H9 (cell line): ENCODE measurements at regions not wholly inside any gene's neighbourhood (a gene's known extent, or its start where the extent isn't known, plus 50 kb on each side); places are given as distances from the start of the nearest gene placed in this dataset.

Experiments used
- DNase-seq: peaks from one replicate; pipeline ENCODE4 v3.0.0-alpha.2; 2017
- H2AFZ ChIP-seq: one replicate; pipeline ENCODE4 v1.6.1; 2013; ENCODE audit warnings: mild to moderate bottlenecking, low read length, control low read depth, moderate library complexity
- H2AK5ac ChIP-seq: 2 replicates; pipeline ENCODE4 v1.6.1; 2013; ENCODE audit warnings: low read length, control low read depth, mixed read lengths; ENCODE audit not compliant: insufficient read length
- H2BK120ac ChIP-seq: one replicate; pipeline ENCODE4 v1.6.1; 2013; ENCODE audit warnings: low read depth, mild to moderate bottlenecking, low read length, control low read depth, inconsistent platforms; ENCODE audit not compliant: poor library complexity, severe bottlenecking
- H2BK12ac ChIP-seq: 2 replicates; pipeline ENCODE4 v1.6.1; 2013; ENCODE audit warnings: low read length, control low read depth, mixed read lengths, low read depth; ENCODE audit not compliant: insufficient read length
- H2BK15ac ChIP-seq: 2 replicates; pipeline ENCODE4 v1.6.1; 2013; ENCODE audit warnings: low read depth, low read length, control low read depth
- H2BK20ac ChIP-seq: one replicate; pipeline ENCODE4 v1.6.1; 2013; ENCODE audit warnings: low read depth, mild to moderate bottlenecking, low read length, control low read depth, inconsistent platforms; ENCODE audit not compliant: poor library complexity, severe bottlenecking
- H2BK5ac ChIP-seq: 2 replicates; pipeline ENCODE4 v1.6.1; 2013; ENCODE audit warnings: low read length, control low read depth, mixed read lengths; ENCODE audit not compliant: insufficient read length
- H3K14ac ChIP-seq: 2 replicates; pipeline ENCODE4 v1.6.1; 2013; ENCODE audit warnings: low read length, control low read depth; ENCODE audit not compliant: insufficient read depth
- H3K18ac ChIP-seq: 2 replicates; pipeline ENCODE4 v1.6.1; 2013; ENCODE audit warnings: low read depth, mild to moderate bottlenecking, mixed read lengths, low read length, control low read depth; ENCODE audit not compliant: insufficient read length
- H3K23ac ChIP-seq: 2 replicates; pipeline ENCODE4 v1.6.1; 2013; ENCODE audit warnings: low read length, control low read depth, mixed read lengths, low read depth; ENCODE audit not compliant: insufficient read length
- H3K23me2 ChIP-seq: 2 replicates; pipeline ENCODE4 v1.6.1; 2013; ENCODE audit warnings: low read depth, mild to moderate bottlenecking, mixed read lengths, low read length, control low read depth; ENCODE audit not compliant: insufficient read length, poor library complexity, severe bottlenecking
- H3K27ac ChIP-seq: 2 replicates; pipeline ENCODE4 v1.5.1; 2013; ENCODE audit warnings: low read length, control low read depth, mixed read lengths, low read depth; ENCODE audit not compliant: insufficient read length
- H3K27me3 ChIP-seq: 2 replicates; pipeline ENCODE4 v1.6.1; 2013; ENCODE audit warnings: low read length, control low read depth, inconsistent platforms; ENCODE audit not compliant: insufficient read depth
- H3K4ac ChIP-seq: 2 replicates; pipeline ENCODE4 v1.6.1; 2013; ENCODE audit warnings: low read depth, mild to moderate bottlenecking, control low read depth, inconsistent platforms, low read length, moderate library complexity
- H3K4me1 ChIP-seq: 2 replicates; pipeline ENCODE4 v1.6.1; 2013; ENCODE audit warnings: low read length, control low read depth, inconsistent platforms; ENCODE audit not compliant: insufficient read depth
- H3K4me2 ChIP-seq: 2 replicates; pipeline ENCODE4 v1.6.1; 2013; ENCODE audit warnings: low read length, control low read depth, mixed read lengths; ENCODE audit not compliant: insufficient read length, insufficient read depth
- H3K56ac ChIP-seq: 2 replicates; pipeline ENCODE4 v1.6.1; 2013; ENCODE audit warnings: low read depth, mild to moderate bottlenecking, mixed read lengths, low read length, control low read depth; ENCODE audit not compliant: insufficient read length
- H3K79me1 ChIP-seq: 2 replicates; pipeline ENCODE4 v1.6.1; 2013; ENCODE audit warnings: low read depth, mild to moderate bottlenecking, moderate library complexity, low read length, control low read depth, inconsistent platforms; ENCODE audit not compliant: insufficient read depth, poor library complexity, severe bottlenecking
- H3K79me2 ChIP-seq: 2 replicates; pipeline ENCODE4 v1.6.1; 2013; ENCODE audit warnings: low read length, control low read depth, inconsistent platforms; ENCODE audit not compliant: insufficient read depth
- H3K9ac ChIP-seq: 2 replicates; pipeline ENCODE4 v1.6.1; 2013; ENCODE audit warnings: low read length, control low read depth, mixed read lengths; ENCODE audit not compliant: insufficient read length; ENCODE audit errors: extremely low read depth
- H3K9me3 ChIP-seq: one replicate; pipeline ENCODE4 v1.6.1; 2013; ENCODE audit warnings: low read depth, low read length, inconsistent platforms; ENCODE audit not compliant: control insufficient read depth
- H3T11ph ChIP-seq: one replicate; pipeline ENCODE4 v1.6.1; 2013; ENCODE audit warnings: mild to moderate bottlenecking, low read length, control low read depth, inconsistent platforms
- H4K20me1 ChIP-seq: one replicate; pipeline ENCODE4 v1.6.1; 2013; ENCODE audit not compliant: control insufficient read depth, insufficient read length, insufficient read depth
- H4K5ac ChIP-seq: 2 replicates; pipeline ENCODE4 v1.6.1; 2013; ENCODE audit warnings: low read depth, mild to moderate bottlenecking, mixed read lengths, low read length, control low read depth; ENCODE audit not compliant: insufficient read length
- H4K8ac ChIP-seq: replicated peaks from 2 replicates; pipeline ENCODE4 v1.6.1; 2013; ENCODE audit warnings: low read length, control low read depth, mixed read lengths, low read depth; ENCODE audit not compliant: insufficient read length
- H4K91ac ChIP-seq: 2 replicates; pipeline ENCODE4 v1.6.1; 2013; ENCODE audit warnings: low read depth, mild to moderate bottlenecking, moderate library complexity, mixed read lengths, low read length, control low read depth; ENCODE audit not compliant: insufficient read length
- H3K27ac Mint-ChIP-seq, 3 experiments: 2 replicates in 2 of 3; 3 replicates in 1 of 3; pipeline ENCODE4 v1.8.0; 2020 to 2021; ENCODE audit warnings: mixed read lengths in 3 of 3, mild to moderate bottlenecking in 1 of 3, moderate library complexity in 1 of 3
- H3K27me3 Mint-ChIP-seq: 2 replicates; pipeline ENCODE4 v1.8.0; 2021; ENCODE audit warnings: low read depth, mild to moderate bottlenecking, moderate library complexity, mixed read lengths
- H3K36me3 Mint-ChIP-seq, 3 experiments: 2 replicates in 2 of 3; 3 replicates in 1 of 3; pipeline ENCODE4 v1.8.0; 2020 to 2021; ENCODE audit warnings: low read depth in 3 of 3, mixed read lengths in 3 of 3; ENCODE audit not compliant: insufficient read depth in 1 of 3
- H3K4me1 Mint-ChIP-seq, 2 experiments: 2 replicates each; pipeline ENCODE4 v1.8.0; 2020; ENCODE audit warnings: mixed read lengths in 2 of 2
- H3K4me3 Mint-ChIP-seq, 2 experiments: 2 replicates in 1 of 2; 3 replicates in 1 of 2; pipeline ENCODE4 v1.8.0; 2020 to 2021; ENCODE audit warnings: mild to moderate bottlenecking in 2 of 2, mixed read lengths in 2 of 2, moderate library complexity in 1 of 2
- H3K9me3 Mint-ChIP-seq, 2 experiments: 2 replicates in 1 of 2; 3 replicates in 1 of 2; pipeline ENCODE4 v1.8.0; 2020; ENCODE audit warnings: mild to moderate bottlenecking in 2 of 2, mixed read lengths in 2 of 2, moderate library complexity in 1 of 2
- CTCF ChIP-seq: fragments of 200-600 bp; sonication (generic); conservative IDR thresholded peaks from 3 replicates; pipeline ENCODE4 v1.8.0; 2021; ENCODE audit warnings: antibody characterized with exemption, mild to moderate bottlenecking
- WGBS: extraction: QIAGEN DNeasy Blood & Tissue Kit; methylation state at CpG from one replicate; pipeline ENCODE4 v1.1.7; 2013; ENCODE audit warnings: missing lambda C conversion rate, low lambda C conversion rate, mixed read lengths; ENCODE audit not compliant: insufficient read length; ENCODE audit errors: extremely low coverage; 5-methylcytosine and 5-hydroxymethylcytosine counted together

- H4K8ac ChIP-seq = no peak overlapping the region
- no peak overlapping the region for H2BK15ac ChIP-seq
- H3K27me3 ChIP-seq = no peaks in the 10 kb centered on the region
- no peak overlapping the region for H4K5ac ChIP-seq
- H3K79me1 ChIP-seq = no peaks in the 10 kb centered on the region
- peaks cover 4% of the 10 kb centered on the region; the same call in 1 of the 2 replicates for H3K4me1 ChIP-seq
- H2BK5ac ChIP-seq = no peak overlapping the region
- DNase-seq = no peak
- no peak overlapping the region for H3K4me2 ChIP-seq
- H3K4me1 Mint-ChIP-seq = peaks cover 16 to 18% of the 10 kb centered on the region in 2 experiments
- no peaks in the 10 kb centered on the region for H3K23me2 ChIP-seq
- H3K27ac ChIP-seq = no peak overlapping the region
- H3K4me3 Mint-ChIP-seq = no peak overlapping the region
- TF ChIP-seq CTCF = no peak
- H2AK5ac ChIP-seq = no peak overlapping the region
- no peaks in the 10 kb centered on the region for H3K36me3 Mint-ChIP-seq
- no peaks in the 10 kb centered on the region for H4K20me1 ChIP-seq
- WGBS = no CpG with 5 or more reads among the region's 1 CpG
- no peak overlapping the region for H4K91ac ChIP-seq
- H3K9ac ChIP-seq = no peak overlapping the region
- H3K27ac Mint-ChIP-seq = no peak overlapping the region
- H3T11ph ChIP-seq = no peak overlapping the region
- no peaks in the 10 kb centered on the region for H3K9me3 Mint-ChIP-seq
- no peak overlapping the region for H2BK120ac ChIP-seq
- H3K27me3 Mint-ChIP-seq = no peaks in the 10 kb centered on the region
- H2BK20ac ChIP-seq = no peak overlapping the region
- no peaks in the 10 kb centered on the region for H3K79me2 ChIP-seq
- H3K4ac ChIP-seq = no peak overlapping the region
- H2BK12ac ChIP-seq = no peak overlapping the region
- no peak overlapping the region for H2AFZ ChIP-seq
- no peak overlapping the region for H3K23ac ChIP-seq
- H3K56ac ChIP-seq = no peak overlapping the region
- no peaks in the 10 kb centered on the region for H3K9me3 ChIP-seq
- no peak overlapping the region for H3K18ac ChIP-seq
- H3K14ac ChIP-seq = no peak overlapping the region
Observed at GRCh38 chr5:120869831-120870230, 405.7 kb downstream of the PRR16 start.
